Liver (tissue), 8 donors: ENCODE measurements at regions not wholly inside any gene's neighbourhood (a gene's known extent, or its start where the extent isn't known, plus 50 kb on each side); places are given as distances from the start of the nearest gene placed in this dataset.
"Not testable (repeated sequence)": the region's sequence is repeated elsewhere in the genome, so short reads cannot be mapped to it uniquely, and the experiment has no call there.

ENCODE experiments used
- DNase-seq: peaks from one replicate; pipeline ENCODE4 v3.0.0-alpha.2; 2017; ENCODE audit warnings: low spot score
- H3K27ac ChIP-seq, 2 donors: one replicate each; pipeline ENCODE4 v1.7.0; 2013; ENCODE audit warnings: inconsistent platforms in 2 of 2, low read length in 2 of 2, control low read depth in 1 of 2, low read depth in 1 of 2, mild to moderate bottlenecking in 1 of 2
- H3K27me3 ChIP-seq, 4 donors: one replicate each; pipeline versions ENCODE4 v1.6.1 to v1.7.0; 2013; ENCODE audit warnings: low read length in 3 of 4, inconsistent platforms in 1 of 4, mild to moderate bottlenecking in 1 of 4, moderate library complexity in 1 of 4; ENCODE audit not compliant: control insufficient read depth in 4 of 4, insufficient read depth in 4 of 4
- H3K36me3 ChIP-seq, 4 donors: one replicate each; pipeline versions ENCODE4 v1.6.1 to v1.7.0; 2013; ENCODE audit warnings: low read length in 3 of 4, mild to moderate bottlenecking in 3 of 4, low read depth in 1 of 4, moderate library complexity in 1 of 4; ENCODE audit not compliant: control insufficient read depth in 4 of 4, insufficient read depth in 3 of 4
- H3K4me1 ChIP-seq, 4 donors: one replicate each; pipeline versions ENCODE4 v1.6.1 to v1.7.0; 2013; ENCODE audit warnings: low read length in 3 of 4, mild to moderate bottlenecking in 3 of 4, moderate library complexity in 1 of 4; ENCODE audit not compliant: control insufficient read depth in 4 of 4, insufficient read depth in 4 of 4
- H3K4me3 ChIP-seq, 3 donors: one replicate each; pipeline versions ENCODE4 v1.6.1 to v1.7.0; 2013; ENCODE audit warnings: low read length in 3 of 3, control low read depth in 1 of 3, low read depth in 1 of 3, mild to moderate bottlenecking in 1 of 3
- H3K9ac ChIP-seq, 2 donors: one replicate each; pipeline ENCODE4 v1.7.0; 2013; ENCODE audit warnings: low read length in 2 of 2, mild to moderate bottlenecking in 2 of 2, moderate library complexity in 2 of 2, control low read depth in 1 of 2, low read depth in 1 of 2
- H3K9me3 ChIP-seq, 4 donors: one replicate each; pipeline versions ENCODE4 v1.6.1 to v1.7.0; 2013; ENCODE audit warnings: low read length in 3 of 4; ENCODE audit not compliant: control insufficient read depth in 4 of 4
- EGR1 ChIP-seq, 2 donors: IDR thresholded peaks; 2 replicates each; pipeline ENCODE4 v1.6.1; 2016 to 2018; ENCODE audit warnings: antibody characterized with exemption in 2 of 2, low read depth in 2 of 2
- FOXA1 ChIP-seq: IDR thresholded peaks from 2 replicates; pipeline ENCODE4 v1.6.1; 2016; ENCODE audit warnings: antibody characterized with exemption
- FOXA2 ChIP-seq: IDR thresholded peaks from 2 replicates; pipeline ENCODE4 v1.6.1; 2016; ENCODE audit warnings: antibody characterized with exemption
- GABPA ChIP-seq, 2 donors: IDR thresholded peaks in 1 of 2; conservative IDR thresholded peaks in 1 of 2; 2 replicates each; pipeline ENCODE4 v1.6.1; 2016; ENCODE audit warnings: antibody characterized with exemption in 2 of 2, mild to moderate bottlenecking in 1 of 2, moderate library complexity in 1 of 2
- HNF4A ChIP-seq, 2 donors: conservative IDR thresholded peaks; 2 replicates each; pipeline ENCODE4 v1.6.1; 2016; ENCODE audit warnings: antibody characterized with exemption in 2 of 2, mild to moderate bottlenecking in 2 of 2
- HNF4G ChIP-seq: IDR thresholded peaks from 2 replicates; pipeline ENCODE4 v1.6.1; 2016; ENCODE audit warnings: antibody characterized with exemption
- JUND ChIP-seq, 2 donors: IDR thresholded peaks; 2 replicates each; pipeline ENCODE4 v1.6.1; 2016; ENCODE audit warnings: antibody characterized with exemption in 2 of 2
- NR2F2 ChIP-seq: IDR thresholded peaks from 2 replicates; pipeline ENCODE4 v1.6.1; 2016; ENCODE audit warnings: antibody characterized with exemption
- RAD21 ChIP-seq, 2 donors: IDR thresholded peaks; 2 replicates each; pipeline ENCODE4 v1.6.1; 2016; ENCODE audit warnings: antibody characterized with exemption in 2 of 2, mild to moderate bottlenecking in 2 of 2
- RXRA ChIP-seq, 2 donors: IDR thresholded peaks; 2 replicates each; pipeline ENCODE4 v1.6.1; 2017 to 2018; ENCODE audit warnings: antibody characterized with exemption in 2 of 2, mild to moderate bottlenecking in 1 of 2
- SP1 ChIP-seq: IDR thresholded peaks from 2 replicates; pipeline ENCODE4 v1.6.1; 2018; ENCODE audit warnings: antibody characterized with exemption, mild to moderate bottlenecking
- TAF1 ChIP-seq: conservative IDR thresholded peaks from 2 replicates; pipeline ENCODE4 v1.6.1; 2016; ENCODE audit warnings: antibody characterized with exemption, mild to moderate bottlenecking
- YY1 ChIP-seq: IDR thresholded peaks from 2 replicates; pipeline ENCODE4 v1.6.1; 2016; ENCODE audit warnings: antibody characterized with exemption, mild to moderate bottlenecking
- WGBS: extraction: QIAGEN DNeasy Blood & Tissue Kit; methylation state at CpG from one replicate; pipeline ENCODE4 v1.1.7; 2013; 5-methylcytosine and 5-hydroxymethylcytosine counted together
- TF ChIP-seq, protein P1 (sequence below): IDR thresholded peaks from 2 replicates; pipeline ENCODE4 v1.6.1; 2016; ENCODE audit warnings: antibody characterized with exemption
- TF ChIP-seq, protein P2 (sequence below): IDR thresholded peaks from 2 replicates; pipeline ENCODE4 v1.6.1; 2016; ENCODE audit warnings: antibody characterized with exemption
- TF ChIP-seq, protein P3 (sequence below): IDR thresholded peaks from 2 replicates; pipeline ENCODE4 v1.6.1; 2016; ENCODE audit warnings: antibody characterized with exemption
- TF ChIP-seq, protein P4 (sequence below): fragments of 150-350 bp; IDR thresholded peaks from 2 replicates; pipeline ENCODE4 v1.5.1; 2017; ENCODE audit warnings: improper control_type of control experiment, low read depth, low read length; ENCODE audit not compliant: missing input control
- donor health status: healthy.
- donor health status: healthy.
- donor health status: healthy.
- donor health status: healthy.
- donor health status: healthy.

DNA sequence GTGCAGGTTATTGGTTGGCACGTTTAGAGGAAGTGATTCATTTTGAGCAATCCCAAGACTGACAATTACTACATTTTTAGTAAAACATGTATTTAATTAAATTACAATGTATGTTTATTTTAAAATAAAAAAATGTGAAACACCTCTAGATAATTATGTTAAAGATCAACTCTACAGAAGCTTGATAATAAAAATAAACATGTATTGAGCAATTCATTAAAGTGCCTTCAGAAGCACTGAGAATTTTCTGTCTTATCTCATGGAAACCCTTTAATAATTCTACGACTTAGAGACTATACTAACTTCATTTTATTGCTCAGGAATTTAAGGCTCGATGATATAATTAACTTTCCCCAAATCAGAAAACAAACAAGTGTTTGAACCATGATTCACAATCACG is 208.0 kb upstream of the BRINP3 start (continued):
- TF ChIP-seq, protein P1, sequence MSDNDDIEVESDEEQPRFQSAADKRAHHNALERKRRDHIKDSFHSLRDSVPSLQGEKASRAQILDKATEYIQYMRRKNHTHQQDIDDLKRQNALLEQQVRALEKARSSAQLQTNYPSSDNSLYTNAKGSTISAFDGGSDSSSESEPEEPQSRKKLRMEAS: no peak

DNA sequence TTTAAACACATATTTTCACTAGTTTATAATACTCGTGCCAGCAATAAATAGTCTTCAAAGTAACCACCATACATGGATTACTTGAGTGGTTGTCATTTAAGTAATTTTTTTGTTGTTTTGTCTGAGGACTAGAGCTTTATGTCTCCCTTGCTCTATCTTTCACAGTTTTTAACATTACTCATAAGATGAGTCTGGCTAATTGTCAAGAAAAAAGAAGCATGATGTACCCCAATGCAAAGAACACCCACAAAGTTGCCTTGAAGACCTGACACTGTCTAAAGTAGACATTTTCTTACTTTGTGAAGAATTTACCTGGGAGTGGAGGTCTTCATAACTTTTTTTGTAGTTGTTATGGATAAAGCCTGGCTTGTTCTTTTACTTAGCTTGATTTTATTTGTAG is 210.4 kb upstream of the BRINP3 start:
- no peaks in the 10 kb centered on the region for H3K9me3 ChIP-seq
- H3K4me1 ChIP-seq: no peaks in the 10 kb centered on the region
- no peak overlapping the region for H3K9ac ChIP-seq
- H3K27ac ChIP-seq: no peak overlapping the region
- H3K27me3 ChIP-seq: no peaks in the 10 kb centered on the region
- WGBS: 45% methylated on average over 1 of the region's 1 CpG
- no peaks in the 10 kb centered on the region for H3K36me3 ChIP-seq
- DNase-seq: no peak
- TF ChIP-seq, protein P2, sequence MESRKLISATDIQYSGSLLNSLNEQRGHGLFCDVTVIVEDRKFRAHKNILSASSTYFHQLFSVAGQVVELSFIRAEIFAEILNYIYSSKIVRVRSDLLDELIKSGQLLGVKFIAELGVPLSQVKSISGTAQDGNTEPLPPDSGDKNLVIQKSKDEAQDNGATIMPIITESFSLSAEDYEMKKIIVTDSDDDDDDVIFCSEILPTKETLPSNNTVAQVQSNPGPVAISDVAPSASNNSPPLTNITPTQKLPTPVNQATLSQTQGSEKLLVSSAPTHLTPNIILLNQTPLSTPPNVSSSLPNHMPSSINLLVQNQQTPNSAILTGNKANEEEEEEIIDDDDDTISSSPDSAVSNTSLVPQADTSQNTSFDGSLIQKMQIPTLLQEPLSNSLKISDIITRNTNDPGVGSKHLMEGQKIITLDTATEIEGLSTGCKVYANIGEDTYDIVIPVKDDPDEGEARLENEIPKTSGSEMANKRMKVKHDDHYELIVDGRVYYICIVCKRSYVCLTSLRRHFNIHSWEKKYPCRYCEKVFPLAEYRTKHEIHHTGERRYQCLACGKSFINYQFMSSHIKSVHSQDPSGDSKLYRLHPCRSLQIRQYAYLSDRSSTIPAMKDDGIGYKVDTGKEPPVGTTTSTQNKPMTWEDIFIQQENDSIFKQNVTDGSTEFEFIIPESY: no peak
- no peak for TF ChIP-seq JUND (IDR thresholded peaks at IDR 0.05)
- TF ChIP-seq, protein P1: no peak
- TF ChIP-seq FOXA2: no peak
- TF ChIP-seq EGR1 (IDR thresholded peaks at IDR 0.05; ENCODE audit: low read depth in 2 of 2): no peak
- TF ChIP-seq NR2F2: no peak
- no peak for TF ChIP-seq HNF4G
- no peak overlapping the region for H3K4me3 ChIP-seq

DNA sequence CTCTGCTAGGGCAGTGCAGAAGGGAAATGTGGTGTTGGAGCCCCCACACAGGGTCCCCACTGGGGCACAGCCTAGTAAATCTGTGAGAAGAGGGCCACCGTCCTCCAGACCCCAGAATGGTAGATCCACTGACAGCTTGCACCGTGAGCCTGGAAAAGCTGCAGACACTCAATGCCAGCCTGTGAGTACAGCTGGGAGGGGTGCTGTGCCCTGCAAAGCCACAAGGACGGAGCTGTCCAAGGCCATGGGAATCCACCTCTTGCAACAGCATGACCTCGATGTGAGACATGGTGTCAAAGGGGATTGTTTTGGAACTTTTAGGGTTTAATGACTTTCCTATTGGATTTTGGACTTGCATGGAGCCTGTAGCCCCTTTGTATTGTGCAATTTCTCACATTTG is 220.8 kb upstream of the BRINP3 start:
- H3K4me1 ChIP-seq, H3K9me3 ChIP-seq, H3K27ac ChIP-seq, DNase-seq, H3K4me3 ChIP-seq, H3K9ac ChIP-seq, H3K36me3 ChIP-seq, H3K27me3 ChIP-seq: not testable (repeated sequence)
- WGBS: 68% methylated on average over 4 of the region's 4 CpGs

DNA sequence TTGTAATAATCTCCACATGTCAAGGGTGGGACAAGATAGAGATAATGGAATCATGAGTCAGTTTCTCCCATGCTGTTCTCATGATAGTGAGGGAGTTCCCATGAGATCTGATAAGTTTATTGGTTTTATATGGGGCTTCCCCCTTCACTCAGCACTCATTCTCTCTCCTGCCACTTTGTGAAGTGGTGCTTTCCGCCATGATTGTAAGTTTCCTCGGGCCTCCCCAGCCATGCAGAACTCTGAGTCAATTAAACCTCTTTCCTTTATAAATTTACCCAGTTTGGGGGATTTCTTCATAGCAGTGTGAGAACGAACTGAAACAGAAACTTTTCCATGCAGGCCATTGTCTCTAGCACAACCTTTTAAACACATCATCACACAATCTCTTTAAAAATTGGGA is 221.5 kb upstream of the BRINP3 start:
- H3K27ac ChIP-seq: no peak overlapping the region
- no peaks in the 10 kb centered on the region for H3K9me3 ChIP-seq
- no peaks in the 10 kb centered on the region for H3K4me1 ChIP-seq
- WGBS: 69% methylated on average over 3 of the region's 3 CpGs
- no peak overlapping the region for H3K4me3 ChIP-seq
- no peak for DNase-seq
- H3K27me3 ChIP-seq: no peaks in the 10 kb centered on the region
- no peak overlapping the region for H3K9ac ChIP-seq
- no peaks in the 10 kb centered on the region for H3K36me3 ChIP-seq
- TF ChIP-seq HNF4A (conservative IDR thresholded peaks at IDR 0.05) (no peak), GABPA (IDR thresholded peaks at IDR 0.05 in 1 of 2, conservative IDR thresholded peaks at IDR 0.05 in 1 of 2) (no peak), HNF4G (no peak), TAF1 (no peak), FOXA1 (no peak), JUND (IDR thresholded peaks at IDR 0.05) (no peak), RXRA (IDR thresholded peaks at IDR 0.05) (no peak), FOXA2 (no peak), EGR1 (IDR thresholded peaks at IDR 0.05; ENCODE audit: low read depth in 2 of 2) (no peak), SP1 (no peak), RAD21 (IDR thresholded peaks at IDR 0.05) (no peak), NR2F2 (no peak), YY1 (no peak)
- TF ChIP-seq, protein P1: no peak
- TF ChIP-seq, protein P2: no peak
- TF ChIP-seq, protein P3, sequence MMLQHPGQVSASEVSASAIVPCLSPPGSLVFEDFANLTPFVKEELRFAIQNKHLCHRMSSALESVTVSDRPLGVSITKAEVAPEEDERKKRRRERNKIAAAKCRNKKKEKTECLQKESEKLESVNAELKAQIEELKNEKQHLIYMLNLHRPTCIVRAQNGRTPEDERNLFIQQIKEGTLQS: no peak
- TF ChIP-seq, protein P4, sequence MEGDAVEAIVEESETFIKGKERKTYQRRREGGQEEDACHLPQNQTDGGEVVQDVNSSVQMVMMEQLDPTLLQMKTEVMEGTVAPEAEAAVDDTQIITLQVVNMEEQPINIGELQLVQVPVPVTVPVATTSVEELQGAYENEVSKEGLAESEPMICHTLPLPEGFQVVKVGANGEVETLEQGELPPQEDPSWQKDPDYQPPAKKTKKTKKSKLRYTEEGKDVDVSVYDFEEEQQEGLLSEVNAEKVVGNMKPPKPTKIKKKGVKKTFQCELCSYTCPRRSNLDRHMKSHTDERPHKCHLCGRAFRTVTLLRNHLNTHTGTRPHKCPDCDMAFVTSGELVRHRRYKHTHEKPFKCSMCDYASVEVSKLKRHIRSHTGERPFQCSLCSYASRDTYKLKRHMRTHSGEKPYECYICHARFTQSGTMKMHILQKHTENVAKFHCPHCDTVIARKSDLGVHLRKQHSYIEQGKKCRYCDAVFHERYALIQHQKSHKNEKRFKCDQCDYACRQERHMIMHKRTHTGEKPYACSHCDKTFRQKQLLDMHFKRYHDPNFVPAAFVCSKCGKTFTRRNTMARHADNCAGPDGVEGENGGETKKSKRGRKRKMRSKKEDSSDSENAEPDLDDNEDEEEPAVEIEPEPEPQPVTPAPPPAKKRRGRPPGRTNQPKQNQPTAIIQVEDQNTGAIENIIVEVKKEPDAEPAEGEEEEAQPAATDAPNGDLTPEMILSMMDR: no peak
